GM21825 (cell line): ENCODE measurements at regions not wholly inside any gene's neighbourhood (a gene's known extent, or its start where the extent isn't known, plus 50 kb on each side); places are given as distances from the start of the nearest gene placed in this dataset.

ENCODE experiments used
- ATAC-seq: cut with Tn5 transposase; IDR thresholded peaks from one replicate; pipeline ENCODE4 v1.9.1; 2021; ENCODE audit warnings: mild to moderate bottlenecking, moderate library complexity; ENCODE audit not compliant: unreplicated experiment

- ATAC-seq, result no peak
Observed at GRCh38 chr5:2575292-2575691, 176.2 kb downstream of the IRX2 start.

GRCh38 chr5:2574155-2574554, 177.3 kb downstream of the IRX2 start:
- no peak for ATAC-seq

DNA sequence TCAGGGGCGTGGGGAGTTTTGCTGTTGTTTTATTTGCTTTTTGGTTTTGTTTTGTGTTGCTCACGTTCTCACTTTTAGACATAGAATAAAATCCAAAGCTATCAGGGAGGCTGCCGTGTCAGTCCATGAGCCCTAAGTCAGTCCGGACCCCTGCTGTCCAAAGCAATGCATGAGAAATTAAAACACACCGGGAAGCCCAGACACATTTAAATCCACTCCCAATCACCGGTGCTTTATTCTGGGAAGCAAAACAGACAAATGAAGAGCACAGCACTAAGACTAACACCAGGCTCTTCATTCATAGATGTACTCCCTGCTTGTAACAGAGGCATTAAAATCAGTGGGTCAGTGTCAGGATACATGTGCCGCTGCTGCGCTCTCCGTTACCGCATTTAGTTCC, 180.9 kb downstream of the IRX2 start:
- no peak for ATAC-seq

GRCh38 chr5:2569774-2570542, 181.5 kb downstream of the IRX2 start:
- ATAC-seq, result no peak

- ATAC-seq, result no peak
Observed at GRCh38 chr5:2569176-2569575, 182.3 kb downstream of the IRX2 start.

GRCh38 chr5:2566284-2566683, 185.2 kb downstream of the IRX2 start:
- ATAC-seq, result no peak

DNA sequence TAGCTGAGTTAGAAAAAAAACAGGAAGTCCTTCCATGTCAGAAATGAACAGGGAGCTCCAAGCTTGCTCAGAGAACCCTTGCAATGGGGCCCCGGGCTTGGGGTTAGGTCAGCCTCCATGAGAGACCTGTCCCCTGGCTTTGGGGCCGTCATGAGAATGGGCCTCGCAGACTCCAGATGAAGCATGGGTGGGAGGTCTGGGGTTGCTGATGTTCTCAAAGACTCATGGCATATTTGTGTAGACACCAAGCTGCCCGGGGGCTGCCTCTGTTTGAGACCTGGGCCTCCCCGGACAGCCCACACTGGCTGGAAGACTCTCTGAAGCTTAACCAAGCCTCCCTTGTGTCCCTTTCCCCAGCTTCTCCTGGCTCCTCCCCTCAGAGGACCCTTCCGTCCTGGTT, 186.3 kb downstream of the IRX2 start:
- no peak for ATAC-seq

GRCh38 chr5:2563046-2563445, 188.4 kb downstream of the IRX2 start:
- ATAC-seq, result no peak

DNA sequence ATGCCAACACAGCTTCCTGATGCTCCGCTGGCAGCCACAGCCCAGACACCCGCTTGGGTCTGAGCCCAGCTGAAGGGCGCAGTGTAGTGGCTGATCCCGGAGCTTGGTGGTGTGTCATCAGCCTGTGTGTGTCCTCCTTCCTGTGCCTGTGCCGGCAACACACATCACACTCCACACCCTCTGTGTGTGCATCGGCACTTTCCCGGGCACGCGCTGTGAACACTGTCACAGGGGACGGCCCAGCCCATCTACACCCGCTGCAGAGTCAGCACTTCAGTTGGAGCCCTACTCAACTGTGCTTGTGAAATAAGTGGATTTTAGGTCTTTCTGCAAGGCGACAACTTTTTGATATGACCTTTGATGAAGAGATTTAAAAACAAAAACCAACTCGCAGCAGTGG, 189.4 kb downstream of the IRX2 start:
- ATAC-seq, result no peak

GRCh38 chr5:2560435-2560834, 191.0 kb downstream of the IRX2 start:
- no peak for ATAC-seq

- ATAC-seq, result no peak
Observed at GRCh38 chr5:2557435-2557834, 194.0 kb downstream of the IRX2 start.

GRCh38 chr5:2556375-2556966, 195.0 kb downstream of the IRX2 start:
- no peak for ATAC-seq

- ATAC-seq, result no peak
Observed at GRCh38 chr5:2553611-2554010, 197.9 kb downstream of the IRX2 start.

DNA sequence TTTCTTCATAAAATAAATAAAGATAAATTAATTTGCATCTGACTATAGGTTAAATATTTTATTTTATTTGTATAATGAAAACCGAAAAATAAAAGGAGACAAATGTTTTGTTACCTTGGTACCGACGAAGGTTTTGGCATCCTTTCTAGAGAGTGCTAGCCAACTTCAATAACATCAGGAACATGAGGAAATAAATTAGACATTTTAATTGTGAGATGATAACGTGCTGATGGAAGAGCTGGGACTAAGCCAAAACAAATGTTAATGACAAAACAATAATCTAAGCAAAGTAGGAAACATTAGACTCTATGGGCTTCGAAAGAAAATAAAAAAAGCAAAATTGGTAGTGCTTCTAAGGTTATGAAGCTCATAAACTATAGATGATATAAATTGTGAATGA, 201.0 kb downstream of the IRX2 start:
- no peak for ATAC-seq

DNA sequence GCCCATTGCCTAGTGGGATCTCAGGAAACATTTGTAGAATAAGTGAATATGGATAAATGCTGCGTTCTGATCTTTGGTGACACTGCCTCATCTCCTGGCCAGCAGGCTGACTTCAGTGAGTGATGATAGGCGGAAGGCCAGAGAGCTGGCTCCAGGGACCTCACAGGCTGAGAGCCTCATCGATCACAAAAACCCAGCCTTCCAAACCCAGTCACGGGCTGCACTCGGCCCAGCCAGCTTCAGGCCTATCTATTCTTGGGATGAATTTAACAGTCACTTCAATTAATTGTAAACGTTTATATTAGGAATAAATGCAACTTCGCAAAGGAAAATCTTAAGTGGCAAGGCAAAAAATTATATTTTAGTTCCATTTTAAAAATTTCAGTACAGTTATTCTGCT, 201.6 kb downstream of the IRX2 start:
- ATAC-seq, result no peak

GRCh38 chr5:2549354-2549753, 202.1 kb downstream of the IRX2 start:
- no peak for ATAC-seq

DNA sequence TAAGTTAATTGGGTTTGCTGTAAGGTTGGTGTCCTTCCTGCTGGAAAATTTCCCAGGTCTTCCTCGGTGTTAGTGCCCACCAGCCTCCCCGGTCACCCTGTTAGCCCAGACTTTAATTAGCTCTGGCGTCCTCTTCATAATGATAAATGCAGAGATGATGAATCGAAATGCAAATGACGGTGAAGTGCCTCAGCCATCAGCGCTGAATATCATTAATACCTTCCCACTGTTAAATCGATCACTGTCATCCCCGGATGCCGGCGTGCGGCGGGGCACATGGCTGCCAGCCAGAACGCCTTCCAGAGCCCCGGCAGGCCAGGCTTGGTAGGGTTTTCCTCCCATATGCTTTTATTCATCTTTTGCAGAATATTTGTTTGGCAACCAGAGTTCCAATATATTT, 204.5 kb downstream of the IRX2 start:
- ATAC-seq, result no peak

- no peak for ATAC-seq
Observed at GRCh38 chr5:2544003-2544402, 207.5 kb downstream of the IRX2 start.

- ATAC-seq, result no peak
Observed at GRCh38 chr5:2542821-2543220, 208.7 kb downstream of the IRX2 start.

- no peak for ATAC-seq
Observed at GRCh38 chr5:2542026-2542425, 209.5 kb downstream of the IRX2 start.

- no peak for ATAC-seq
Observed at GRCh38 chr5:2538169-2538568, 213.3 kb downstream of the IRX2 start.

DNA sequence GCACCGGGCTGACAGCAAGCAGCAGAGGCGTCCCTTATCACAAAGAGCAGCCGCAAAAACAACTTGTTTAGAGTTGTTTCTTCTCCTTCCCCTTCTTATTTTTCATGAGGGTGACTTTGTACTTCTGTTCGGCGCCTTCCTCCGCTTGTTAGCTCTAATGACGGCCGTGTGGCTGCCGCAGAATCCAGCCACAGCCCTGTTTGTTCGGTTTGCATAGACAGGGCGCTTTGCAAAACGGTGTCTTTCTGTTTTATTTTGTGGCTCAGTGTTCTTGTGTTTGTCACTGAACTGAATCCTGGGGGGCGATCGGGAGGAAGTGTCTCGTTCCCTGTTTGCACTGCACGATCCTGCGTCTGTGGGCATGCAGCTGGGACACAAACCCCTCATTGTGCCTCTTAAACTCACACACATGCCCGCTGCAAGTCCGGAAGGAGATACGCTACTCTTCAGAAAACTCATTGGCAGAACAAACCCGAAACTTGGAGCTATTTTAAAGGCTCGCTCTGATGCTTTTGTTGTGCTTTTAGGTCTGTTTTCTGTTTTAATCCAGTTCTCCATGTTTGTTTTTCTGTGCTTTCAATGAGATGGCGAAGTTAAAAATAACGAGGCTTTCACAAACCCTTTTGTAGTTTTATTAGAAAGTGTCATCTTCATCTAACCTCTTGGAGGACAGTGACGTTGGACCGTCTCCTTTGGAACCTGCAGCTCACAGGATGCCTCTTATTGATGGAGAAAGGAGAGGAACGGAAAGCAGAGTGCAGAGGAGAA, 213.9 kb downstream of the IRX2 start:
- no peak for ATAC-seq
